HG02610 (cell line): ENCODE measurements at regions not wholly inside any gene's neighbourhood (a gene's known extent, or its start where the extent isn't known, plus 50 kb on each side); places are given as distances from the start of the nearest gene placed in this dataset.

Experiments used
- ATAC-seq: cut with Tn5 transposase; IDR thresholded peaks from one replicate; pipeline ENCODE4 v1.9.1; 2021; ENCODE audit warnings: mild to moderate bottlenecking, moderate library complexity; ENCODE audit not compliant: unreplicated experiment

DNA sequence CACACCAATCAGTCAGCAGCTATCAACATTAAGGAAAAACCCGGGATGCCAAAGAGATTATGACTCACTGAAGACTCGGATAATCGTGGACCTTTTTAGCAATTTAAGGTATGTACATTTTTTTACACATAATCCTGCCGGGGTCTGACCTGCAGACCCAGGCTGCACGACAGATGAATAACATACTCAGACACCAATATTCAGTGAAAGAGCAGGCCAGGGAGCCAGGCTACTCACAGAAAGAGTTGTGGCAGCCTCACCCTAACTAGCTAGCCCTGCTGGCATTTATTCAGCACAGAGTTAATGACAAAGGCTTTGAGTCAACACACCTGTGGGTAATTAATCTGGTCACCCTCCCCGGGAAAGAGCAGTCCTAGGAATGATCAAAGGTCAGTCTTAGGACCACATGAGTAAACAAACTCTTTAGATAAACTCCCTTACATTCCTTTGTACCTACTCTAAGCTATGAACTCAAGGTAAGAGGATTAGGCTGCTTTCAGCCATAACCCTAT is 727.5 kb downstream of the TBL1XR1 start:
- ATAC-seq: no peak

DNA sequence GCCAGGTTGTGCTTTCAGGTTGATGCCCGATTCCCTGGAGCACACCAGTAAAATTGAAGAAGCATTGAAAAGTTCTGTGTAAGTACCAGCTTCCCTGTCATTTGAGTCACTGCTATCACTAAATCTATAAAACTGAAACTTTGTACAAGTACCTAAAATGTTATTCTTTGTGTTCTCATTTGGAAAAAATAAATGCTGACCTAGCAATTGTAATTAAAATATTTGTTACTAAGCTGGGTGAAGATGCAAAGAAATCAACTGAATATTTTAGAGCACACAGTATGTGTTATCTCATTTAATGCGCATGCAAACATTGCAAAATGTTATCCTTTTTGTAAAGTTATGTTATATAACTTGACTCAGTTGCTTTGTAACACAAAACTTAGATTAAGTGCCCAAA is 733.7 kb downstream of the TBL1XR1 start:
- ATAC-seq: no peak

GRCh38 chr3:176447369-176447768 is 749.9 kb downstream of the TBL1XR1 start:
- no peak for ATAC-seq

DNA sequence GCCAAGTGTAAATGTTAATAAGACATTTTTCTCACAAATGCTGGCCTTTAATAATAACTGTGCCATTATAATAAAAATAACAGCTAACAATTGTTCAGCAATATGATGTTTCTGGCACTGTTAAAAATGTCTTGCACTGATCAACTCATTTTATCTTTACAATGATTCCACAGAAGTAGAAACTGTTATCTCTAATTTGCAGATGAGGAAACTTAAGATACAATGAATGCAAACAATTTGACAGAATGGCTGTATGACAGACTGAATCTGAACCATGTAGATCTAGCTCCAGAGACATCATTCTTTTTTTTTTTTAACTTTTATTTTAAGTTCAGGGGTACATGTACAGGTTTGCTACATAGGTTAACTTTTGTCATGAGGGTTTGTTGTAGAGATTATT is 755.0 kb downstream of the TBL1XR1 start:
- ATAC-seq: no peak

GRCh38 chr3:176439729-176440128 is 757.6 kb downstream of the TBL1XR1 start:
- ATAC-seq: no peak

GRCh38 chr3:176431991-176432390 is 765.3 kb downstream of the TBL1XR1 start:
- ATAC-seq: no peak

DNA sequence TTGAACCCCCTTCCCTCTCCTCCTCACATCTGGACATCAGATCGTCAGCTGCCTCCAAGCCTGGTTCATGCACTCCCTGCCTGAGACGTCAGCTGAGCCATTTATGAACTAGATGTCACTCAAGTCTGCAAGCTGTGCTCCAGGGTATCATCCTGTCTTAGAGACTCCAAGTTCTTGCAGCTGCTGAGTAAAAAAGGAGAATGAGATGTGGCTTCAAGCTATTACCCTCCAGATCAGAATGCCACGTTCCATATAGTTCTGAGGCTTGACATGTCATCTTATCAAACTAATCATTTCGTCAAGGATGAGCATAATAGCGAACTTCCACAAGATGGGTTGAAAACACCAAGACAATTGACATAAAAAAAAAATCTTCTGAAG is 766.3 kb downstream of the TBL1XR1 start:
- ATAC-seq: no peak

- no peak for ATAC-seq
Observed at GRCh38 chr3:176430244-176431037, 766.8 kb downstream of the TBL1XR1 start.

GRCh38 chr3:176428552-176428951 is 768.7 kb downstream of the TBL1XR1 start:
- no peak for ATAC-seq

DNA sequence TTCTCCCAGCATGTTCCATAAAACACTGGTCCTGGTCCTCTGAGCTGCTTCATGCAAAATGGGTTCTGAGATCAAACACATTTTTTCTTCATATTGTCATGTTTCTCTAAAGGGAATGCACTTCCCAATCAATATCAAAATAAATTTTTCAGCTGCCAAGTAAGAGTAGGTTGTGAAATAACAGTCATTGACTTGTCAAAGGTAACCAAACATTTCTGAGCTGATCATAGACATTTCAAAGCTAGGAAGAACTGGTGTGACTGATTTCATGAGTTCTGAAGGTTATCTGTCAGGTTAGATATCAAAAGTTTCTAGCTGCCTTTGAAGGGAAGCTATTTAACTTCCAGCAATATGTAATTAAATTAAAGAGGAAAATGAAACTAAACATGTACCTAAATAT is 770.9 kb downstream of the TBL1XR1 start:
- no peak for ATAC-seq

DNA sequence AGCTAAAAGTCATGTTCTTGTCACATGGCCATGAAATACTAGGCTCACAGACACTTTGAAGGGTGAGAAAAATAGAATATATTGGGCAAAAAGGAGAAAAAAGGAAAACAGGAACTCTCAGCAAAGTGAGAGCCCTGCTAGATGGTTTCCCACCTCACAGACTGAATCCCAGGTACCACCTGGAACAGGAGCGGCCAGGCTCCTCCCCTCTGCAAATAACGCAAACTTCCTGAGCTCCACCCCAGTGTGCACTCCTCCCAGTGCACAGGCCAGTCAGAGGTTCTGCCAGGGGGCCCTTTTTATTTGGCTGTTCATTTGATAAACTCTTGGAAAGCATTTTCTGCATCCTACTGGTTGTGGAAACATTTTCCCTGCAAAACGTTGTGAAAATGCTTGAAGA is 780.4 kb downstream of the TBL1XR1 start:
- no peak for ATAC-seq

DNA sequence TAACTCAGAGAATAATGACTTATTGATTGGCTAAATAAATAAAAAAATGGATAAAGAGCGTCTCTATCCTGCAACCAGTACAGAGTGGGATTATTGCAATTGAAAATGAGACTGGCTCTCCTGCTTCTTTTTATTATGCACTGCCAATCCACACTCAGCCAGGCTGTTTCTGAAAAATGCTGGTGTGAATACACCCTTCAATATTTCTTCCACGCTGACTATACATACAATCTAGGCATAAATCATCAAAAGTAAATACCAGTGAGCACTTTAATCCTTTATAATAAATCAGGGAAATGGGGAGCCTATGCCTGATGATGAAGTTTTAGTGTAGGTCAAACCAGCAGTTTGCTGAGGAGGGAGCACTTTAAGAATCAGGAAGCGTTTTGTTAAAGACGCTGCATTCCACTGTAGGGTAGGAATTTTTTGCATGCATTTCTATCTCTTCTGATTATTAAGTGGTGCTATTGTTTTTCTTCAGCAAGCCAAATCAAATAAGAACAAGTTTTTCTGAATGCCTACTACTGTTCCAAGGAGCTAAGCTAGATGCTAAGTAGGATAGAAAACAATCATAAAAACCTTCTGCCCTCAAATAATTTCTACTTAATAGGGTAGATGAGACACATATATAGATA is 781.5 kb downstream of the TBL1XR1 start:
- no peak for ATAC-seq

GRCh38 chr3:176412771-176413170 is 784.5 kb downstream of the TBL1XR1 start:
- ATAC-seq: no peak

DNA sequence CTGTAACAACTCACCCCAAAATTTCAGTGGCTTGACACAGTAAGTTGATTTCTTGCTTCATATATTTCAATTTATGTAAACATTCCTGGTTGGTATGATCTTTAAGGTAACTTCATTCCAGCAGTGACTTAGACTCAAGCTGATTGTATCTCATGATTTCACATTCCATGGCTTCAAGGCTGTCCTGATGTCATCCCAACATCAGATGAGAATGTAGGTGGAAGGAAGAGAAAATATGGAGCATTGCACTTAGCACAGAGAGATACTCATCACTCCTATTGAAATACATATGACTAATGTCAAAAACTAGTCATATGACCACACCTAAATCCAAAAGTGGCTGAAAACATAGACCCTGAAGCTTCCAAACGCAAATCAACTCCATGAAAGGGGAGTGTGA is 793.8 kb downstream of the TBL1XR1 start:
- no peak for ATAC-seq

GRCh38 chr3:176401211-176401610 is 796.1 kb downstream of the TBL1XR1 start:
- ATAC-seq: no peak

DNA sequence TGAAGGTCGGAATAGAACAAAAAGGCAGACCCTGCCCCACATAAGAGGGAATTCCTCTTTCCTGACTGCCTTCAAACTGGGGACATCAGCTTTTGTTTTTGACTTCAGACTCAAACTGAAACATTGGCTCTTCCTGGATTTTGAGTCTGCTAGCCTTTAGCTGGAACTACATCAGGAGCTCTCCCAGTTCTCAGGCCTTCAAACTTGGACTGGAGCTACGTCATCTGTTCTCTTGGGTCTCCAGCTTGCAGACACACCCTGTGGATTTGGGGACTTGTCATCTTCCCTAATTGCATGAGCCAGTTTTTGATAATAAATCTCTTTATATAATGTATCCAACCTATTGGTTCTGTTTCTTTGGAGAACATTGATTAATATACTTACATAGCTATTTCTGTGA is 798.1 kb downstream of the TBL1XR1 start:
- no peak for ATAC-seq

DNA sequence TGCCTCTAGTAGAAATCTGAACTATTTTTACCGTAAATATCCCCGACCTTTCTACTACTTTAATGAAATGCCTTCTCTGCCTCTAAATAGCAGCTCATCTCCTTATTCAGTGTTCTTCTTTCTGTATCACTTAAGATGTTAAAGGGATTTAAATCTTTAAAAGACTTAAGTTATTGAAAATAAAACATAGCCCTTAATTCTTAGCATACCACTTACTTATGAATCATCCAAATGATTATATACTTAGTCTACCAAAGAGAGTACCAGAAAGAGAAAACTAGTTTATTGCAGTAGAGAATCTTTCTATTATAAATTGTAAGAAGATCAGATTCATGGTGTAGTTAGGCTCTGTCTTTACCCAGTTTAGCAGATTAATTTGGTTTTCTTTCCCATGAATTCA is 802.0 kb downstream of the TBL1XR1 start:
- no peak for ATAC-seq

DNA sequence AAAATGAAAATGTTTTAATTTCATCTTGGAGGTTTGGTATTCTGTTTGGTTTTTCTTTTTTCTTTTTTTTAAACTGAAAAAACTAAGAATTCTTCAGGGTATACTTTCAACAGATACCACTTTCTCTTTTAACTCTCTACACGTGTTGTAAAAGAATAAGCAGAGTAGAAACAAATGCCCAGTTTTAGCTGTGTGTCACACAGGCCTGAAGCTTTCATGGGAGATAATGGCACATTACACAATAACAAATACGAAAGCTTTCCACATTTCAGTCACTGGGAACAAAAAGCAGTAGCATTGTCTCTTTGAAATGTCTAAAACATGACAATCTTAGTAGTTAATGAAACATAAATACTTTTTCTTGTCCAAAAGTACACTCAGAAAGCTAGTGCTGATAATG is 818.5 kb downstream of the TBL1XR1 start:
- no peak for ATAC-seq

GRCh38 chr3:176376531-176376930 is 820.8 kb downstream of the TBL1XR1 start:
- ATAC-seq: no peak

DNA sequence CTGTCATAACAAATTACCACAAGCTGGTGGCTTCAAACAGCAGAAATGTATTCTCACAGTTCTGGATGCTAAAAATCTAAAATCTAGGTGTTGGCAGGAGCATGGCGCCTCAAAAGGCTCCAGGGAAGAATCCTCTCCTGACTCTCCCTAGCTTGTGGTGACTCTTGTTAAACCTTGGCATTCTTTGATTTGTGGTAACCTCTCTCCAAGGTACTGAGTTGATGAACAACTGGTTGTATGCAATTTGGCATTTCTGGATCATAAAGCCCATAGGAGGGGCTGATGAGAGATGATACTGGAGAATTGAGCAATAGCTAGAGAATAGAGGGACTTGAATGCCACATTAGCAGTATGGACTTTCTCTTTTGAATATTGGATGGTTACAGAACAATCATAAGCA is 821.8 kb downstream of the TBL1XR1 start:
- no peak for ATAC-seq

GRCh38 chr3:176362191-176362731 is 835.0 kb downstream of the TBL1XR1 start:
- no peak for ATAC-seq

- ATAC-seq: no peak
Observed at GRCh38 chr3:176359211-176359610, 838.1 kb downstream of the TBL1XR1 start.
